GM12878 (cell line): ENCODE measurements at regions not wholly inside any gene's neighbourhood (a gene's known extent, or its start where the extent isn't known, plus 50 kb on each side); places are given as distances from the start of the nearest gene placed in this dataset.

Experiments
- EZH2 ChIP-seq: IDR thresholded peaks from 2 replicates; pipeline ENCODE4 v1.6.1; 2012; ENCODE audit warnings: low read depth, mild to moderate bottlenecking, control low read depth, inconsistent platforms, low read length, borderline replicate concordance; ENCODE audit not compliant: control insufficient read depth
- FOXM1 ChIP-seq: IDR thresholded peaks from 2 replicates; pipeline ENCODE4 v1.6.1; 2012; ENCODE audit warnings: low read depth, mild to moderate bottlenecking, inconsistent platforms, low read length, moderate library complexity
- SPI1 ChIP-seq: IDR thresholded peaks from 2 replicates; pipeline ENCODE4 v1.6.1; 2011; ENCODE audit warnings: low read depth, mild to moderate bottlenecking, low read length, moderate library complexity, borderline replicate concordance; ENCODE audit not compliant: insufficient read depth
- TCF7 ChIP-seq: IDR thresholded peaks from 2 replicates; pipeline ENCODE4 v1.6.1; 2014; ENCODE audit warnings: antibody characterized with exemption, borderline replicate concordance
- YY1 ChIP-seq: IDR thresholded peaks from 2 replicates; pipeline ENCODE4 v1.6.1; 2011; ENCODE audit warnings: low read depth, mild to moderate bottlenecking, low read length
- ZNF274 ChIP-seq: IDR thresholded peaks from one replicate; pipeline ENCODE4 v1.8.0; 2011; ENCODE audit not compliant: insufficient read length, insufficient read depth

DNA sequence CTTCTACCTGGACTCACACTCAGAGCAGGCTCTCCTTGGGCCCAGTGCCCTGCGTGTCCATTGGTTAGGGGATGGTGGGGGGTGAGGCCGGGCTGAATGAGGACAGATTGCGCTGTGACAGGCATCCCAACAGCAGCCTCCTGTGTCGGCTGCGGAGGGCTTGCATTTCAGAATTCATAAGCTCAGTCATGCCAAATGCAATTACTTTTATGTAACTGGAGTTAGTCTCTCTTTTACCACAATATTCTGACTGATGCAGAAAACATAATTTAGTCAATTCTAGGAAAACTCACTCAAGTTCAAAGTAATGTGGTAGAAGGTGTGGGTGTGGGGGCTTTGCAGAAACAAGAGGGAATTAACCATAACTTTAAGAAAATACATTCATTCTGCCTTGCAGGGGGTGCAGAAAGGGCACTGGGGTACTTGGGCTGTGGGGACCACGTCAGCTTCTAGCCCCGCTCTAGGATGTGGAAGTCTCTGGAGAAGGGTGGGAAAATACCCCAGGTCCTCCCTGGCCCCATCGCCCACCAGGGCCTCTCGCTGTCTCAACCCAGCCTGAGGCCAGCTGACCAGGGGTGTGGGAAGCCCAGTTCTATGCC is 257.7 kb downstream of the ADGRD1 start:
- no peak for TF ChIP-seq YY1
- no peak for TF ChIP-seq FOXM1
- TF ChIP-seq ZNF274: no peak
- TF ChIP-seq EZH2: no peak
- TF ChIP-seq SPI1: no peak
- TF ChIP-seq TCF7: no peak
